ENCODE measurements at regions not wholly inside any gene's neighbourhood (a gene's known extent, or its start where the extent isn't known, plus 50 kb on each side); places are given as distances from the start of the nearest gene placed in this dataset.

GRCh38 chr6:43945768-43946080, 175.7 kb downstream of the VEGFA start:
- no peak overlapping the region for H3K4me3 ChIP-seq (replicated peaks; ENCODE audit: low read depth, low read length)
- TF ChIP-seq CTCF (IDR thresholded peaks at IDR 0.05; ENCODE audit: low read length, missing control alignments): no peak
- DNase-seq (ENCODE audit: low read depth): no peak

DNA sequence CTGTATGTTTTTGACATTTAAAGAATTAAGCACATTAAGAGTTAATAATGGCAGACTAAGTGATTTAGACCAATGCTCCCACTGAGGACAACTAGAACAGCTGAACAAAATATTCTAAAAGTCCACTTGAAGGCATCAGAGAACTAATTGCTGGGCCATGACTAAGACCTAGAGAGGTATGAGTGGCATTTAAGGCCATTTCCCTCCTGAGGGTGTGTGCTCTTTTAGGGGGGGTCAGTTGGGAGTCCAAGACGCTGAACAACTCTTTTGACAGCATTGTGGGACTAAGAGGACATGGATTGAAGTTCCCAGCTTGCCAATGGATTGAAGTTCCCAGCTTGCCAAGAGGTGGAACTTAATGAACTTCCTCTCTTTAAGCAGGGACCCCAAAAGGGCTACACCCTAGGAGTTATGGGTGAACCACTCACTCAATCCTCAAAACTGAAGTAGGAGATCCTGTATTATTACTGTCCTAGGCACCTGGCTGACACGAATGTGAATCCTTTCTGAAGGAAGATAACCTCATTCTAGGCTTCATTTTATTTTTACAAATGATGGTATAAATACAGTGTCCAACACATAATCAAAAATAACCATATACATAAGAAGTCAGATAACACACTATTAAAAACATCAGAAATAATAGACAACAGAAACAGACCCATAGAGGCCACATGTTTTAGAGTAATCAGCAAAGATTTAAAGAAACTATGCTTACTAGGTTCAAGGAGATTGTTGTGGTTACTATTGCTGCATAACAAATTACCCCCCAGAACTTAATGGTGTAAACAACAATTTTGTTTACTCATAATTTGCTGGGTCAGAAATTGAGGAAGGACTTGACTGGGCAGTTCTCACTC, 175.1 kb downstream of the VEGFA start:
- no peak overlapping the region for H3K4me3 ChIP-seq (replicated peaks; ENCODE audit: low read depth, low read length)
- DNase-seq (ENCODE audit: low read depth): no peak
- TF ChIP-seq CTCF (IDR thresholded peaks at IDR 0.05; ENCODE audit: low read length, missing control alignments): no peak

GRCh38 chr6:43943781-43944250, 173.8 kb downstream of the VEGFA start:
- H3K4me3 ChIP-seq (replicated peaks; ENCODE audit: low read depth, low read length): no peak overlapping the region
- no peak for DNase-seq (ENCODE audit: low read depth)
- TF ChIP-seq CTCF (IDR thresholded peaks at IDR 0.05; ENCODE audit: low read length, missing control alignments): no peak

DNA sequence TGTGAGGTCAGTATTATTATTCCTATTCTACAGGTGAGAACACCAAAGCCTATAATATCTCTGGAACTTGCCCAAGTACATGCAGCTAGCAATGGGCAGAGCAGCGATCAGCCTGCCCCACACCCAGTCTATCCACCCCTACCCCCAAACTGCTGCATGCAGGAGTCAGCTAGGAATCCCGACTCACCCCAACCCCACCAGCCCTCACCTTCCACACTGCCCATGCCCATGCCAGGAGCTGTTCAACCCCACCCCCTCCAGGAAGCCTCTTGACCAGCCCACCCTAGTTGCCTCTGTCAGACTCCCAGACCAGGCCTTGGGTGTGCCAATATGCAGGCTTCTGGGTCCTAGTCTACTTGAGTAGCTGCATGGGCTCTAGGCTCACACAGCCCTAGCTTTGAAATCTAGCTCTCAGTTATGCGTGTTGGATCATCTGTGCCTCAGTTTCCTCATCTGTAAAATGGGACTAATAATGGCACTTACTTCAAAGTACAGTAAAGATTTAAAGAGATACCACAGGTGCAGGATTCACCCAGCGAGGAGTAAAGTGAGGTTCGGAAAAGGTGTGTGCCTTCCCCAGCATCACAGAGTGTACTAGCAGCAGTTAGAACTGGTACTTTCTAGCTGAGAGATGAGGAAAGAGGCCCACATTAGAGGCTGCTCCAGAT, 173.2 kb downstream of the VEGFA start:
- DNase-seq (ENCODE audit: low read depth): no peak

GRCh38 chr6:43942616-43943015, 172.6 kb downstream of the VEGFA start:
- H3K4me3 ChIP-seq (replicated peaks; ENCODE audit: low read depth, low read length): no peak overlapping the region
- no peak for DNase-seq (ENCODE audit: low read depth)
- TF ChIP-seq CTCF (IDR thresholded peaks at IDR 0.05; ENCODE audit: low read length, missing control alignments): no peak

More for the DNA sequence above, 173.2 kb downstream of the VEGFA start:
- no peak for TF ChIP-seq CTCF (IDR thresholded peaks at IDR 0.05; ENCODE audit: low read length, missing control alignments)
- no peak overlapping the region for H3K4me3 ChIP-seq (replicated peaks; ENCODE audit: low read depth, low read length)

GRCh38 chr6:43942011-43942442, 172.0 kb downstream of the VEGFA start:
- no peak overlapping the region for H3K4me3 ChIP-seq (replicated peaks; ENCODE audit: low read depth, low read length)
- no peak for DNase-seq (ENCODE audit: low read depth)
- TF ChIP-seq CTCF (IDR thresholded peaks at IDR 0.05; ENCODE audit: low read length, missing control alignments): no peak

All from fibroblast of pulmonary artery (primary cell).